ENCODE measurements at regions not wholly inside any gene's neighbourhood (a gene's known extent, or its start where the extent isn't known, plus 50 kb on each side); places are given as distances from the start of the nearest gene placed in this dataset.

GRCh38 chr5:43973318-43973717 lies 370.3 kb downstream of the NNT start:
- no peak for TF ChIP-seq CTCF (conservative IDR thresholded peaks at IDR 0.05; ENCODE audit: low read length)
- no peak for TF ChIP-seq EZH2phosphoT487 (IDR thresholded peaks at IDR 0.05; ENCODE audit: borderline replicate concordance)

Measured in Loucy (cell line).